IMR-90 (cell line): ENCODE measurements at regions not wholly inside any gene's neighbourhood (a gene's known extent, or its start where the extent isn't known, plus 50 kb on each side); places are given as distances from the start of the nearest gene placed in this dataset.
A peak's percentile ranks its signal among the peaks of the same experiment; 100 is the strongest.
"Not testable (repeated sequence)": the region's sequence is repeated elsewhere in the genome, so short reads cannot be mapped to it uniquely, and the experiment has no call there.

Source experiments
- ATAC-seq: fragments of 200-7000 bp; cut with Tn5 transposase; 2 replicates; pipeline ENCODE4 v1.9.1; 2020; ENCODE audit warnings: low read depth, mild to moderate bottlenecking, moderate library complexity
- BruUV-seq: library from RNA; stranded (reverse); fragments of 400-500 nt; replicated peaks from 2 replicates; lab custom pipeline; 2021; lab: Mats Ljungman, UMichigan
- CTCF ChIA-PET: fragments of 300-600 bp; formaldehyde crosslinking; extraction: SDS; loops from one replicate; lab custom pipeline; 2021; ENCODE audit warnings: antibody characterized with exemption; lab: Yijun Ruan, JAX
- POLR2A ChIA-PET: fragments of 300-600 bp; sonication (Branson Sonifier 250); formaldehyde crosslinking; loops from one replicate; lab custom pipeline; 2022; ENCODE audit warnings: antibody characterized with exemption; ENCODE audit not compliant: unreplicated experiment; lab: Charles Lee
- DNase-seq: peaks from one replicate; pipeline ENCODE4 v3.0.0; 2013
- H2AFZ ChIP-seq: replicated peaks from 2 replicates; pipeline ENCODE3; 2013; ENCODE audit warnings: low read length, mild to moderate bottlenecking; ENCODE audit not compliant: poor library complexity
- H2AK5ac ChIP-seq: 2 replicates; pipeline ENCODE4 v1.6.1; 2013; ENCODE audit warnings: low read depth, low read length, inconsistent platforms
- H2AK9ac ChIP-seq: replicated peaks from 2 replicates; pipeline ENCODE3; 2013; ENCODE audit warnings: mild to moderate bottlenecking, low read depth, low read length, moderate library complexity; ENCODE audit not compliant: poor library complexity
- H2BK120ac ChIP-seq: 2 replicates; pipeline ENCODE4 v1.6.1; 2013; ENCODE audit warnings: low read depth, low read length, inconsistent platforms
- H2BK15ac ChIP-seq: 3 replicates; pipeline ENCODE4 v1.6.1; 2013; ENCODE audit warnings: low read depth, low read length, inconsistent platforms
- H2BK20ac ChIP-seq: 2 replicates; pipeline ENCODE4 v1.6.1; 2013; ENCODE audit warnings: low read depth, mild to moderate bottlenecking, inconsistent platforms, low read length, moderate library complexity
- H2BK5ac ChIP-seq: 2 replicates; pipeline ENCODE4 v1.6.1; 2013; ENCODE audit warnings: mild to moderate bottlenecking, low read depth, low read length, inconsistent platforms; ENCODE audit not compliant: poor library complexity, severe bottlenecking
- H3K14ac ChIP-seq: replicated peaks from 2 replicates; pipeline ENCODE4 v1.6.1; 2013; ENCODE audit warnings: low read depth, low read length, inconsistent platforms
- H3K18ac ChIP-seq: 2 replicates; pipeline ENCODE4 v1.6.1; 2013; ENCODE audit warnings: low read depth, low read length, control low read depth
- H3K23ac ChIP-seq: 2 replicates; pipeline ENCODE4 v1.6.1; 2013; ENCODE audit warnings: low read depth, low read length, inconsistent platforms
- H3K27ac ChIP-seq: 2 replicates; pipeline ENCODE4 v1.5.1; 2013; ENCODE audit warnings: mild to moderate bottlenecking, control low read depth, low read length; ENCODE audit not compliant: insufficient read depth
- H3K27me3 ChIP-seq: 2 replicates; pipeline ENCODE4 v1.6.1; 2013; ENCODE audit warnings: low read length; ENCODE audit not compliant: control insufficient read depth, insufficient read depth
- H3K36me3 ChIP-seq: 2 replicates; pipeline ENCODE4 v1.6.1; 2013; ENCODE audit warnings: low read length, mixed read lengths; ENCODE audit not compliant: control insufficient read depth, insufficient read depth
- H3K4ac ChIP-seq: 2 replicates; pipeline ENCODE4 v1.6.1; 2013; ENCODE audit warnings: low read depth, low read length, inconsistent platforms
- H3K4me1 ChIP-seq: 2 replicates; pipeline ENCODE4 v1.6.1; 2013; ENCODE audit warnings: low read length, mixed read lengths; ENCODE audit not compliant: control insufficient read depth, insufficient read depth
- H3K4me2 ChIP-seq: 2 replicates; pipeline ENCODE4 v1.6.1; 2013; ENCODE audit warnings: low read depth, mild to moderate bottlenecking, control low read depth, low read length, moderate library complexity
- H3K4me3 ChIP-seq: 2 replicates; pipeline ENCODE4 v1.5.1; 2013; ENCODE audit warnings: low read depth, mild to moderate bottlenecking, control low read depth, low read length, moderate library complexity; ENCODE audit not compliant: insufficient read depth
- H3K56ac ChIP-seq: 2 replicates; pipeline ENCODE4 v1.6.1; 2013; ENCODE audit warnings: low read length, inconsistent platforms; ENCODE audit not compliant: insufficient read depth; ENCODE audit errors: extremely low read depth
- H3K79me1 ChIP-seq, 2 experiments: 2 replicates each; pipeline ENCODE4 v1.6.1; 2013; ENCODE audit warnings: low read length in 2 of 2, inconsistent platforms in 1 of 2, low read depth in 1 of 2
- H3K9ac ChIP-seq: 2 replicates; pipeline ENCODE4 v1.6.1; 2013; ENCODE audit warnings: low read depth, low read length, control low read depth
- H3K9me1 ChIP-seq: 2 replicates; pipeline ENCODE4 v1.6.1; 2013; ENCODE audit warnings: low read length, inconsistent platforms; ENCODE audit not compliant: insufficient read depth
- H3K9me3 ChIP-seq: 2 replicates; pipeline ENCODE4 v1.6.1; 2013; ENCODE audit warnings: low read length; ENCODE audit not compliant: control insufficient read depth, insufficient read depth
- H4K20me1 ChIP-seq: 2 replicates; pipeline ENCODE4 v1.6.1; 2013; ENCODE audit warnings: low read length, inconsistent platforms; ENCODE audit not compliant: insufficient read depth
- H4K5ac ChIP-seq: 2 replicates; pipeline ENCODE4 v1.6.1; 2013; ENCODE audit warnings: mild to moderate bottlenecking, low read depth, low read length, control low read depth
- H4K8ac ChIP-seq, 2 experiments: 2 replicates each; pipeline ENCODE4 v1.6.1; 2013; ENCODE audit warnings: low read depth in 2 of 2, low read length in 2 of 2, control low read depth in 1 of 2, inconsistent platforms in 1 of 2
- H4K91ac ChIP-seq: 2 replicates; pipeline ENCODE4 v1.6.1; 2013; ENCODE audit warnings: low read depth, low read length, inconsistent platforms; ENCODE audit not compliant: insufficient read depth
- WGBS, 2 experiments: methylation state at CpG; one replicate each; pipeline versions ENCODE4 v1.1.5 to v1.1.7; 2013; ENCODE audit warnings: missing lambda C conversion rate in 2 of 2; ENCODE audit not compliant: insufficient read length in 1 of 2; ENCODE audit errors: extremely low coverage in 2 of 2; 5-methylcytosine and 5-hydroxymethylcytosine counted together
- dilution Hi-C: fragments of 300-500 bp; cut with HindIII; formaldehyde crosslinking; loops from one replicate; pipeline ENCODE4 v1.14.3; 2018; ENCODE audit warnings: low sequenced_read_pairs; ENCODE audit not compliant: unreplicated experiment
- in situ Hi-C: fragments of 300-500 bp; cut with MboI; formaldehyde crosslinking; loops from 3 replicates; pipeline ENCODE4 v1.14.3; 2019; ENCODE audit warnings: low sequenced_read_pairs, inconsistent platforms, mixed read lengths
- intact Hi-C: fragments of 100-400 bp; cut with micrococcal nuclease; formaldehyde crosslinking; loops from 2 replicates; pipeline ENCODE4 v1.10.0; 2022

DNA sequence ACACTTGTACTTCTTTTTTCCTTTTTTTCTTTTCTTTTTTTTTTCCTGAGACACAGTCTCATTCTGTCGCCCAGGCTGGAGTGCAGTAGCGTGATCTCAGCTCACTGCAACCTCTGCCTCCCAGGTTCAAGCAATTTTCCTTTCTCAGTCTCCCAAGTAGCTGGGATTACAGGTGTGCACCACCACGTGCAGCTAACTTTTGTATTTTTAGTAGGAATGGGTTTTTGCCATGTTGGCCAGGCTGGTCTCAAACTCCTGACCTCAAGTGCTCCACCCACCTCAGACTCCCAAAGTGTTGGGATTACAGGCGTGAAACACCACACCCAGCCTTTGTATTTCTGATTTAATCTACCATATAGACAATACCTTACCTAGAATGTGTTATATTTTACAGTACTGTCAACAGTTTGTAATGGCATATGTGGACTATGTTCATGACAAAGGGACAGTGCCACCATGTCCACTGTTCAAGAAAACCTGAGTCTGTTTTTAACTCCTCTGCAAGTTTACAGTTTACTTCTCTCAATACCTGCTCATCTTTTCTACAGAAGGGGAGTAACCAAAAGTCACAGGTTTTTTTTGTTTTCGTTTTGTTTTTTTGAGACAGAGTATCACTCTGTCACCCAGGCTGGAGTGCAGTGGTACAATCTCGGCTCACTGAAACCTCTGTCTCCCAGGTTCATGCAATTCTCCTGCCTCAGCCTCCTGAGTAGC lies 223.9 kb upstream of the KLF14 start:
- H2AK5ac ChIP-seq, result peak overlapping the region; percentile 14
- peak overlapping the region; percentile 39 for H4K91ac ChIP-seq
- CTCF ChIA-PET, result interaction anchor here (0.6 kb wide), 1 partner anchor 81 kb away, joined by 5 read pairs; no protein-coding TSS in a partner anchor
- H2BK15ac ChIP-seq, result peak overlapping the region; percentile 17; the same call in 2 of the 3 replicates
- POLR2A ChIA-PET, result interaction anchor here (0.7 kb wide), 1 partner anchor 736 kb away, joined by 3 read pairs; no protein-coding TSS in a partner anchor
- peaks cover 28% of the 10 kb centered on the region for H3K4me1 ChIP-seq
- peak overlapping the region; percentile 26 for H3K4ac ChIP-seq
- H2BK5ac ChIP-seq, result peak overlapping the region; percentile 98
- H3K9me1 ChIP-seq, result peaks cover 14% of the 10 kb centered on the region; the same call in 1 of the 2 replicates
- H2AK9ac ChIP-seq, H4K20me1 ChIP-seq, H2AFZ ChIP-seq, DNase-seq, H3K27me3 ChIP-seq, dilution Hi-C loops, H3K9me3 ChIP-seq, H3K4me2 ChIP-seq, H3K56ac ChIP-seq, H3K9ac ChIP-seq, H3K36me3 ChIP-seq, ATAC-seq, in situ Hi-C loops, intact Hi-C loops, H3K4me3 ChIP-seq, BruUV-seq: not testable (repeated sequence)
- H3K23ac ChIP-seq, result peak overlapping the region; percentile 2; the same call in 1 of the 2 replicates
- peak overlapping the region; percentile 55 for H4K5ac ChIP-seq
- H4K8ac ChIP-seq, result peak overlapping the region in 1 of 2 experiments; percentile 41; a peak in 2 of 4 replicates
- H3K14ac ChIP-seq, result peak overlapping the region; percentile 8
- H2BK20ac ChIP-seq, result peak overlapping the region; percentile 12; the same call in 1 of the 2 replicates
- H3K79me1 ChIP-seq, result peaks cover 38 to 68% of the 10 kb centered on the region in 2 experiments
- H2BK120ac ChIP-seq, result peak overlapping the region; percentile 79
- WGBS, 2 experiments, result no CpG with 5 or more reads among the region's 6 CpGs
- H3K18ac ChIP-seq, result peak overlapping the region; percentile 59
- peak overlapping the region; percentile 70 for H3K27ac ChIP-seq
